Fibroblast of the aortic adventitia (primary cell): ENCODE measurements at regions not wholly inside any gene's neighbourhood (a gene's known extent, or its start where the extent isn't known, plus 50 kb on each side); places are given as distances from the start of the nearest gene placed in this dataset.
A peak's percentile ranks its signal among the peaks of the same experiment; 100 is the strongest.

ENCODE experiments used
- DNase-seq: peaks from one replicate; pipeline ENCODE4 v3.0.0-alpha.2; 2010; ENCODE audit warnings: low read depth
- H3K4me3 ChIP-seq: 2 replicates; pipeline ENCODE4 v1.5.1; 2011; ENCODE audit warnings: low read depth, mild to moderate bottlenecking, control low read depth, low read length, moderate library complexity
- CTCF ChIP-seq: IDR thresholded peaks from 2 replicates; pipeline ENCODE4 v1.5.1; 2011; ENCODE audit warnings: mild to moderate bottlenecking, low read length, control low read depth, inconsistent platforms; ENCODE audit not compliant: insufficient read depth

GRCh38 chr6:81233990-81234389 lies 518.5 kb downstream of the TENT5A start:
- TF ChIP-seq CTCF, result no peak
- H3K4me3 ChIP-seq, result no peak overlapping the region
- DNase-seq, result no peak

- H3K4me3 ChIP-seq, result no peak overlapping the region
- no peak for TF ChIP-seq CTCF
- peak; percentile 37 for DNase-seq
These were observed 523.4 kb downstream of the TENT5A start for GRCh38 chr6:81228912-81229555.

- no peak for DNase-seq
- no peak for TF ChIP-seq CTCF
- H3K4me3 ChIP-seq, result no peak overlapping the region
These were observed 525.5 kb downstream of the TENT5A start for GRCh38 chr6:81226957-81227356.

- peak; percentile 2 for DNase-seq
- no peak overlapping the region for H3K4me3 ChIP-seq
- TF ChIP-seq CTCF, result no peak
These were observed 535.8 kb downstream of the TENT5A start for GRCh38 chr6:81216668-81217067.

GRCh38 chr6:81215092-81215432 lies 537.4 kb downstream of the TENT5A start:
- TF ChIP-seq CTCF, result no peak
- H3K4me3 ChIP-seq, result no peak overlapping the region
- DNase-seq, result no peak

- no peak for DNase-seq
- no peak for TF ChIP-seq CTCF
- no peak overlapping the region for H3K4me3 ChIP-seq
These were observed 537.9 kb downstream of the TENT5A start for GRCh38 chr6:81214414-81215091.
